ENCODE measurements at regions not wholly inside any gene's neighbourhood (a gene's known extent, or its start where the extent isn't known, plus 50 kb on each side); places are given as distances from the start of the nearest gene placed in this dataset.

- H3K36me3 Mint-ChIP-seq (ENCODE audit: insufficient read depth, unreplicated experiment), result no peaks in the 10 kb centered on the region
- H3K27me3 Mint-ChIP-seq (ENCODE audit: insufficient read depth, unreplicated experiment), result no peaks in the 10 kb centered on the region
- ChIA-PET CTCF (no interaction called here), POLR2A (no interaction called here)
- H3K4me3 Mint-ChIP-seq (ENCODE audit: unreplicated experiment), result no peak overlapping the region
- BruUV-seq (replicated peaks), result no TSS peak
- DNase-seq (ENCODE audit: unreplicated experiment), result no peak
- H3K4me1 Mint-ChIP-seq (ENCODE audit: insufficient read depth, unreplicated experiment), result peaks cover 5% of the 10 kb centered on the region
- H3K9me3 Mint-ChIP-seq (ENCODE audit: unreplicated experiment), result no peaks in the 10 kb centered on the region
- H3K27ac Mint-ChIP-seq (ENCODE audit: low read depth, unreplicated experiment), result no peak overlapping the region
- TF ChIP-seq CTCF (IDR thresholded peaks at IDR 0.05; ENCODE audit: unreplicated experiment), result no peak
- intact Hi-C loops (cut with micrococcal nuclease), result no loop called here
These were observed 574.4 kb upstream of the SOX9 start for GRCh38 chr17:71546419-71546818.

GRCh38 chr17:71547904-71548303 is 572.9 kb upstream of the SOX9 start:
- H3K27me3 Mint-ChIP-seq (ENCODE audit: insufficient read depth, unreplicated experiment), result no peaks in the 10 kb centered on the region
- H3K36me3 Mint-ChIP-seq (ENCODE audit: insufficient read depth, unreplicated experiment), result no peaks in the 10 kb centered on the region
- ChIA-PET CTCF (no interaction called here), POLR2A (no interaction called here)
- H3K27ac Mint-ChIP-seq (ENCODE audit: low read depth, unreplicated experiment), result no peak overlapping the region
- intact Hi-C loops (cut with micrococcal nuclease), result no loop called here
- no peak overlapping the region for H3K4me3 Mint-ChIP-seq (ENCODE audit: unreplicated experiment)
- peaks cover 5% of the 10 kb centered on the region for H3K4me1 Mint-ChIP-seq (ENCODE audit: insufficient read depth, unreplicated experiment)
- BruUV-seq (replicated peaks), result no TSS peak
- DNase-seq (ENCODE audit: unreplicated experiment), result no peak
- no peak for TF ChIP-seq CTCF (IDR thresholded peaks at IDR 0.05; ENCODE audit: unreplicated experiment)
- no peaks in the 10 kb centered on the region for H3K9me3 Mint-ChIP-seq (ENCODE audit: unreplicated experiment)

- TF ChIP-seq CTCF (IDR thresholded peaks at IDR 0.05; ENCODE audit: unreplicated experiment), result no peak
- no peaks in the 10 kb centered on the region for H3K27me3 Mint-ChIP-seq (ENCODE audit: insufficient read depth, unreplicated experiment)
- ChIA-PET CTCF (no interaction called here), POLR2A (no interaction called here)
- H3K27ac Mint-ChIP-seq (ENCODE audit: low read depth, unreplicated experiment), result no peak overlapping the region
- H3K4me3 Mint-ChIP-seq (ENCODE audit: unreplicated experiment), result no peak overlapping the region
- intact Hi-C loops (cut with micrococcal nuclease), result no loop called here
- H3K9me3 Mint-ChIP-seq (ENCODE audit: unreplicated experiment), result no peaks in the 10 kb centered on the region
- H3K4me1 Mint-ChIP-seq (ENCODE audit: insufficient read depth, unreplicated experiment), result peaks cover 5% of the 10 kb centered on the region
- no peak for DNase-seq (ENCODE audit: unreplicated experiment)
- no TSS peak for BruUV-seq (replicated peaks)
- H3K36me3 Mint-ChIP-seq (ENCODE audit: insufficient read depth, unreplicated experiment), result no peaks in the 10 kb centered on the region
These were observed 572.2 kb upstream of the SOX9 start for GRCh38 chr17:71548540-71549190.

GRCh38 chr17:71550675-71551074 is 570.1 kb upstream of the SOX9 start:
- ChIA-PET POLR2A (interaction anchor here (0.5 kb wide), 1 partner anchor 118 kb away, joined by 3 read pairs; no protein-coding TSS in a partner anchor), CTCF (no interaction called here)
- intact Hi-C loops (cut with micrococcal nuclease), result no loop called here
- Mint-ChIP-seq H3K27ac (ENCODE audit: low read depth, unreplicated experiment) (no peak overlapping the region), H3K27me3 (ENCODE audit: insufficient read depth, unreplicated experiment) (no peaks in the 10 kb centered on the region), H3K4me1 (ENCODE audit: insufficient read depth, unreplicated experiment) (peaks cover 5% of the 10 kb centered on the region), H3K4me3 (ENCODE audit: unreplicated experiment) (no peak overlapping the region), H3K36me3 (ENCODE audit: insufficient read depth, unreplicated experiment) (no peaks in the 10 kb centered on the region), H3K9me3 (ENCODE audit: unreplicated experiment) (no peaks in the 10 kb centered on the region)
- no TSS peak for BruUV-seq (replicated peaks)
- no peak for DNase-seq (ENCODE audit: unreplicated experiment)
- no peak for TF ChIP-seq CTCF (IDR thresholded peaks at IDR 0.05; ENCODE audit: unreplicated experiment)

Measured in MCF 10A (cell line).